ENCODE measurements at regions not wholly inside any gene's neighbourhood (a gene's known extent, or its start where the extent isn't known, plus 50 kb on each side); places are given as distances from the start of the nearest gene placed in this dataset.
"Not testable (repeated sequence)": the region's sequence is repeated elsewhere in the genome, so short reads cannot be mapped to it uniquely, and the experiment has no call there.

DNA sequence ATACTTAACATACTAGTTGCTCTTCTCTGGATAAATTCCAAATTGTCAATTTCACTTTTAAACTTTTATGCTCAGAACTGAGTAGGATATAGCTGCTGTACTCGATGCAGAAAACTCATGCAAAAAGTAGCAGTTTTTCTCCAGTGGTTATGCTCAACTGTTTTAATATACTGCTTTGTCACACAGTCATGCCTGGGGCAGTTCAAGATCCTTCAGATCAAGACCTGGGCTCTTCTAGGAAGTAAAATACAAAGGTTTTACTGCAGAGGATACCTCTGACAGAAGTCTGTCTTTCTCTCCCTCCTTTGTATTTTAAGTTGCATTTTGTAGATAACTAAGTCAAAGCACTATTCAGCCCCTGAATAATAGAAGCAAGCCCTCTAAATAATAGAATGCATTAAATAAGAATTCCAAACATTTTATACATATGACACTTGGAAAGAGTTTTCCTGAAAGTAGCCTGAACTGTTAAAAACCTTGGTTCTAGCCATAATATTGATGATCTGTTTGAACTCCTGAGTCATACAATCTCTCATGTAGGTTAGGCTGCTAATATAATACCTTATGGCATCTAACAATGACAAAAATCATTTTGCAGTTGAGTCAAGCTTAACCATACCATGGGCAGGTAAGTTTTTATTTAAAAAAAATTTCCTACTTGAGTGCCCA, 183.3 kb upstream of the TRIB2 start:
- no peak for DNase-seq

DNA sequence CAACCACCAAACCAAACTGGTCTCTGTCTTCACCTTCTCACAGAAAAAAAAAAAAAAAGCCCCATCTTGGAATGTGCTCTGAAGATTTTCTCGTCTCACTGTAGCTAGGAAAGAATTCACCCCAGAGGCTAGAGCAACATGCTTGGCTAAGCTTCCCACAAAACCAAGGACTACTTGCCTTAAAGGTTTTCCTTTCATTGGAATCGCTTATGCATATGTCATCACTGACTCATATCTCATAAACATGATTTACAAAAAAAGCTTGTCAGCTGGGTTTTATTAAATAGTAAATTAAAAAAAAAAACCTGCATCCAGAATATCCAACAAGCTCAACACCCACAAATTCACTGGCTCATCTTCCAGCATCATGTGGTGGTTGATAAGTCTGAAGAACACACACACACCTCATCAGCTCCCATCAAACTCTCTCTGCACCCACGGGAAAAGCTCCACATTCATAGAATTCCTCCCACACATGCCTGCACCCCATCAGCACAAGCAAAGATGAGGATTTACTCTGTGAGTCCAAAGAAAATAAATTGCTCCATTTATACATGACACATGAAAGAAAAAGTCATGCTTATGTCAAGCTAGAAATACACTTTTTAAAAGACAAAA, 182.0 kb upstream of the TRIB2 start:
- no peak for DNase-seq

DNA sequence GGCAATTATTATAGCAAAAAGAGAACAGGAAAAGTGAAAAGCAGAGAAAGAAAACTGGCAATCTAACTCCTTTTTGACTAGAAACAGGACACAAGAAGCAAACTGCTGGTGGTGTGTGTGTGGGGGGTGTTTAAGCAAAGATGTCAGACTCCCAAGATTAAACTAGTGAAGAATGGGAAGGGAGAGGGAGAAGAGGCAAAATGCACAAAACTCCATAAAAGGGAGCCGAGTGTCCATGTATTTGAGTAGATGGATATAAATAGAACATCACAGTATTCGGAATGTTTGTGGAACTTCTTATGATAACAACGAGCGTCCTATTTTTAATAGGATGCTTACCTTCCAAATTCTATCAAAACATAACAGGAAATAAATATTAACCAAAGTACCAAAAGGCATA, 179.8 kb upstream of the TRIB2 start:
- DNase-seq, result no peak

DNA sequence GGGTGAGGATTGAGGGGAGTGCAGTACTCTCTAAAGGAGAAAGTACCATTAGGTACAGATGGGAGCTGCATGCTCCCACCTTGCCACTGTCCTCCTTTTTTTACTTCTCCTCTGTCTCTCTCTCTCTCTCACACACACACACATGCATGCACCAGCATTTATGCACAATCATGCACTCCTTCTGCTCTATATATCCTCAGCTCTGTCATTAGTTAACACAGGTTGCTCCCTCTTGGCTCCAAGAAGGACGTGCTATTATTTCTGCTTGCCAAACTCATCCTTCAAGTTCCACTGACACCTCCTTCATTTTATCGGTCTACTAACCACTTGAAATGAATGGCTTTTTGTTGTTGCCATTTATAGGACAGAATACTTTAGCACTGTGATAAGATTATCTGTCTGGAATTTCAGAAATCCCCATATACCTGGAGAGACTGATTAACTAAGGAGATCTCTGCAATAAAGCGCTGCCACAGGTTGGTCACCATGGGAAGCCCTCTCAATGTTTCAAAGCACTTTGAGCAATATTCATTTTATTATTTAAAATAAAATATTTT, 178.5 kb upstream of the TRIB2 start:
- DNase-seq, result no peak

DNA sequence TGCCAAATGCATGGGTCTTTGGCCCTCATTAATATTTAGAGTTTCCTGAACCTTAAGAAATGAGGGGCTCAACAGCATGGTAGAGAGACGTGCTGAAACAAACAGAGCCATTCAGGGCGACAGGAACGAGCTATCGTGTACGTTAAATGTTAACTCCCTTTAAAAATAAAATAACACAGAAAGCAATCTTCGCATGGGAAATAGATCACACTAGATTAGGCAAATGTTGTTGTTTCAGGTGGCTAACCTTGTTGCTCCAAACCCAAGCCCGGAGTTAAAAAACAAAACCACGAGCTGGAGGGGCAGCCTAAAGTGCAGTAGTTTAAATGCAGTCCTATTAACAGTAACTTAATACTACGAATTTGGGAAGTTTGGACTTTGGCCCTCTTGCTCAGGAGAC, 177.4 kb upstream of the TRIB2 start:
- no peak for DNase-seq

DNA sequence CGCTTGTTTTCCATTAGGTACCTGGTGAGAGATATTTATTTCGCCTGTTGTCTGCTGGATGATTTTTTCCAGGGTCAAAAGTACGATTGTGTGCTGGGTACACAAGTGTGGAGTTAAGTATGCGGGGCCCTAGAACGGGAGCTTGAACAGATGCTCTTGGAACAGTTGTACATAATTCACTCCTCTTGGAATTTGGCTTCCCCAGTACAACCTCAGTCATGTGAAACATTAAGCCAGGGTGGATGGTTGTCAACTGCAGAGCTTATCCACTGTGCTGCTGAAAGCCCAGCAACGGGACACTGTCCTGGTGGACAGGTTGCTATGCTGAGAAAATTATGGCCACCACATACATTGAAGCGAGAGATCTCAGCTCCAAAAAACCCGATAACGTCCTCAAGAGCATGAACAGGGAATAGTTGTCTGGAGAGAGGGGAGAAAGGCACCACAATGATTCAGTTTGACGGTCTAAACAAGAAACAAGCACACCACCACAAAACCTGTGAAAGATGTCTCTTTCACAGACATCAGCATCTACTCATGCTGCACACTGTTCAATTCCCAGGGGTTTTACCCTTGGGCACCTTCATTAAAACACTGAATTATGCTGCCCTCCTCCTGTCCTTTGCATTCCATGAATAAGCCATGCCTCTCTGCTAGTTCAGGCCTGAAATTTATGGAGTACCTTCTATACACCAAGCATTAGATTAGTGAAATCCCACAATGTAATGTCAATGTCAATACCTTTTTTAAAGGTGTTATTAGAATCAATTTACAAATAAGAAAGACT, 176.8 kb upstream of the TRIB2 start:
- DNase-seq, result no peak

DNA sequence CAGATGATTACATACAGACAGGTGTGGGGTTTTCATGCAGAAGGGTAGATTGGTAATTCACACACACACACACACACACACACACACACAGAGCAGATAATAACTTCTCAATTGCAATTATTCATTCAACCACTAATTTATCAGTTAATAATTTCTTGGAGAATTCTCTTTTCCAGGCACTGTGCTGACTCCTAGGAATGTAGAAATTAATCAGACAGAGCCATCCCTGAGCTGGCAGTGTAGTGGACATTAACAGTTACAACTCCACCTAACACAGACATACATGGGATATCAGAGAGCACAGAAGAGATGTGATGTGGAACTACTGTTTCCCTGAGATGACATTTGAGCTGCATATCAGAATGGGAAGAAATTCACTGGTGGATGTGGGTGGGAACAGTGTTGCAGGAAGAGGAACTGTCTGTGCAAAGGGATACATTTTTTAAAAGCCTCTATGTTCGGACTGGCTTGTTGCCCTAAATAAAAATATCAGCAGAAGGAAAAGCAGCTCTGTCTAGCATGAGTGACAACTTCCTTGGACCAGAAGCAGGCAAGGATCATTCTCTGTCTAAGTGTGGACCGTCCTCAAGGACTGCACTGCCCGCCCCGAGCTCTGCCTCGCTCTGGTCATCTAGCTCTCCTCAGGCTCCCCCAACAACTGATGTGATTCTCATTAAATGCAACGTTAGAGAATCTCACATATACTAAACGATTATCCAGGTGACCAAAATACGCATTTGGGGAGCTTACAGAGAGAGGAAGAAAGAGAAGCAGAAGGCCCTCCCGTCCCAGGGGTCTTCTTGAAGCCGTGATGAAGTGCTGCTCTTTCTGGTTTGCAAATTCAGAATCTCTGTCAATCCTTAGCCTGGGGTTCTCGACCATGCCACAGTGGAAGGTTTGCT, 173.4 kb upstream of the TRIB2 start:
- DNase-seq, result no peak

DNA sequence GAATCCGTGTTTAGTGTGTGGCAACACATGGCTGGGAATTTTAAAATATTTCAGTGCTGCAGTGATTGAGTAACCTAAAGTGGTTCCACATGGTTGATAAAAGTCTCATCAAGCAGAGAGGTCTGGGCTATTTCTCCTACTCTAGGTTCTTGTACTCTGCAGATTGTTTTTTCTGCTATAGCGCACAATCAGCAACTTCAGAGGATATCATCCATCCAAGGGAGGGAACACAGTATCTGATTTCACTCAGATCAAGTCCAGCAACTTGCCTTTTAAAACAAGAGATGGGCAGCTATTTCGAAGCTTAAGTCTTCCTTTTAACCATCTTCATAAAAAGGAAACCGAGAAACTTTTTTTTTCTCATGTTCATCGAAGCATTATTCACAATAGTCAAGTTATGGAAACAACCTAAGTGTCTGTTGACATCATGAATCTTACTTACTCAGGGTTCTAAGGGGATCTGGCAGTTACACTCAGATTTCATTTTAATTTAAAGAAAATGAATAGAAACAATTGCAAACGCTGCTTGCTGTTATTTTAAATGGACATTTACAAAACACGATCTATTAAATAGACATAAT, 172.7 kb upstream of the TRIB2 start:
- DNase-seq, result no peak

DNA sequence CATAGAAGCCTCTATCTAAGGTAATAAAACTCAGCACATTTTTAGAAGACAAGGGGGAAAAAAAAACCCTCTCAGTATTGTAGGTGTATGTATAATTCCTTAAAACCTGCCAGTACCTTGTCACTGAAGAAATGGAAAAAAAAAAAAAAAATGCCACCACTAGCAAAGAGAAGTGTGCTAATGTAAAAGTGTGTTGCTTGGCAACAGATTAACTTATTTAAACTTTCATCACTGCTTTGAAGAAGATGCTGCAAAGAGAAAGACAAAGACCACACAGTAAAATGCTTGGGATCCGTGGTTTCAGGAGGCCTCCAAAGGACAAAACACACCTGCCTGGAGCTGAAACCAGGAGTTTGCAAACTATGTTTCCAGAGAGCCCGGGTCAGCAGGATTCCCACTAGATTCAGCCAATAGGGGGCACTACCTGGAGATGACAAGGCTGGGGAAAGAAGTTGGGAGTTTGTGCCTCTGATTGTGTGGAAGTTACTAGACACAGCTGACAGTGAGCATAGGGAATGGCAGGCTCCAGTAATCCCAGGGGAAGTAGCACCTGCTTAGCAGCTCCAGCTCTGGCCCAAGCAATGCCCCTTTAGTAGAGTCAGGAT, 169.1 kb upstream of the TRIB2 start:
- DNase-seq, result no peak

DNA sequence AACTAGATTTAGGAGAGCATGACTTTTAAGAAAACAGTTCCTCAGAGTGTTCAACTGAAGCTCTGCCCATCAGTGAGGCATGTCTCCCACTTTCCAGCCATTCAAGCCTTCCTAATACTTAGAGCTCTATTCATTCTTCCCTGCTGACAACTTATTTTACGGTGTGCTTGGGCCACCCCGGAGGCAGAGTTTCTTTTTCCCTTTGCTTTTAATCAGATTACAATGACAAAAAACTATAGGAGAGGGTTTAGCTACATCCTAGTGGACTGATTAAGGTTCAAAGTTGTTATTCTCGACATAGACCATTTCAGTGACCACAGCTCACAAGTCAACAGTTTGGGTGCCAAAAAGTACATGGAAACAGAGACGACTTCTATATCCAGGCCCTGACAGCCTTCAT, 167.8 kb upstream of the TRIB2 start:
- no peak for DNase-seq

DNA sequence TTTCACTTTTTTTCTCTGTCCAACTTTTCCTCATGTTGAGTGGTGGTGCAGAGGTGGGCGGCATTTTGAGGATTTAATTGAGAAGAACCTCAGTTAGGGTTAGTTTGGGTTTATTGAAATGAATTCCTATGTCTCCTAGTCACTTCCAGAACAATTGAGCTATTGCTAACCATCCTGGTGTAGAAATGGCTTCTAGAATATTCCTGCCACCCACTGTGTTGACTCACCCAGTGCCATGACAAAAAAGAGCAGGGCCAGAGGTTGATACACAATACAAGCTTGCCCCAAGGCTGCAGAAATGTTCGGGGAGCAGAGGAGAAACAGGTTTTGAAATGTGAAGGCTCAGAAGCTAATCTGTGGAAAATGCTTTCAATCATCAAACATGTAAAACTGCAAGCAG, 167.1 kb upstream of the TRIB2 start:
- no peak for DNase-seq

DNA sequence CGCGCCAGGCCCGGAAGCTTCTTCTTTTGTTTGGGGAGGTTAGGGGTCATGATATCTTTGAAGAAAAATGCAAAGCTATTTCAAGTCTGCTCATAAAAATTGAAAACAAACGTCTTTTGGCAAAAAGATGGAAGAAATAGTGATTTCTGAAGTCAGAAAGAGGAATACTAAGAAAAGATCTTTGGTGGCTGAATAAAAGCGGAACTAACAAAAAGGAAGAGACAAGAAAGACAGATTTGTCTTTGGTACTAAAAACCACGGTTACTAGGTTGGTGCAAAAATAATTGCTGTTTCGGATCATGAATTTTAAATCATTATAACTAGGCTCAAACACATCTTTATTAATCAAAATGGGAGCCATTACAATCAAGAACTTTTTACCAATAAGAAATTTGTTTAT, 164.6 kb upstream of the TRIB2 start:
- DNase-seq, result no peak

DNA sequence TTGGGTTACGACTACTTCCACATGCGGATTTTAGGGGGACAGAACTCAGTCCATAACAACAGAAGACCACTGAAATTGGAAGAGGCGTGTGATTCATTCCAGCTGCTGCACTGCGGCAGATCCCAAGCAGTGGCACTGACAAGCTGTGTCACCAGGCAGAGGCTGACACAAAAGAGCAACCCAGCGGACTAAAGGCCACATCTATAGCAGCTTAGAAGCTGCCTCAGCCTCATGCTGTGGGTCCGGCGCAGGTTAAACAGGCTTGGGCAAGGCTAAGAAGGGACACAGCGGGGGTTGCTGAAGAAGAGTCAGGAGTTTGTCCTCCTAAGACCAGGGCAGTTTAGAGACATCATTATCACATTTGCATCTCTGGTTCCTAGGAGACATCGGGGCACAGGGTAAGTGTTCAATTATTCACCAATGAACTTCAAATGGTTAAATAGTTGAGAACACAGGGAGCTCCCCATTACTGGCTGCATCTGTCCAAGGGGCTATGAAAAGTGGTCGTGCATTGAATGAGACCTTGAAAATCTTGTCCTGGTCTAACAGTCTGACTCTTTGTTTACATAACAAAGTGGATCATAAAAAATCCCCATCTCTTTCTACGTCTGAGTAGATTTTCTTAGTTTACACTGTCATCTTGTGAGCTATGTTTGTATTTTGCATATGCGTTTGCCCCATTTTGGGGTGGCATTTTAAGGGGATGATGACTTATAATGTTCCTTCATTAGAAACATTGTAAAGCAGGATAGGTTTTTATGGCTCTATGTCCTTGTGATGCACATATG, 162.3 kb upstream of the TRIB2 start:
- DNase-seq, result peak; percentile 66 to 72

DNA sequence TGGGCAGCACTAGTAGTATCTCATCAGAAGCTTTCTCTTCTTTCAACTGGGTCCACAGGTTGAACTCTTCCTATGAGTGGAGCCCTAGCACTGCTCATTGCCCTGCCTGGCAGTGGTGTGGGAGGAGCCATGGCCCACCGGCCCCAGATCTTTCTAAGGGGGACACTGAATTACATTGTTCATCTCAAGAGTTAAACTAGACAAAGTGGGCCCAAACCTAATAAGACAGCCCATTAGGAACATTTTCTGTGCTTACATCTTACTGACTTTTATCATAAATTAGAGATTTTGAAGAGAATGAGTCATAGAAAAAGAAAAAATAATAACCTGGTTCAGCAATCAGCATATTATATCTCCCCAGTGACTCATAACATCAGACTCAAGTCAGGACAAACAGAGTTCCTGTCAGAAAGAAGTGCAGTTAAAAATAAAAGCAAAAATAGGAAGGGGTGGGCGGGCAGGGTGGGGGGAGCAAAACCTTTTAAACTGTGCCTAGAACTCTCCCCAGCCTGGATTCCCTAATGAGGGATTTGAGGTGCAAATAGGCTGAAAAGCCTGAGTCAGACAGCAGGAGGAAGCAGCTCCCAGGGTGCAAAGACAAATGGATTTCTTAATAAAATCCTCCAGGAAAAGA, 161.6 kb upstream of the TRIB2 start:
- DNase-seq, result peak; percentile 20 to 33

DNA sequence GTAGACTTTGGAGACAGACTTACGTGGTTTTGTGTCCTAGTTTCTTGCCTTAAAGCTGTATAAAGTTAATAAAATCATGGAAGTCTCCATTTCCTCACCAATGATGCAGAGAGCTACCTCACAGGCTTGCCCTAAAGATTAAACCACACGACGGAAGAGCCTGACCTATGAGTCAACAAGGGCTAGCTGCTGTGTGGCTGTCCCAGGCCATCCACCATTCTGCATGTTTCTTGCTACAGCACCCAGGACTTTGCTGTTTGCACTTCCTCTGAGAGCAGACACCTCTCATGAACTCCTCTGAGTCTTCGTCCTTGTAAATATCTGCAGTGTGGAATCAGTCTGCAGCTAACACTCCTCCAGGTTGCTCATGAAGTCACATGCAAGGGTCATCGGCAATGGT, 160.0 kb upstream of the TRIB2 start:
- no peak for DNase-seq

DNA sequence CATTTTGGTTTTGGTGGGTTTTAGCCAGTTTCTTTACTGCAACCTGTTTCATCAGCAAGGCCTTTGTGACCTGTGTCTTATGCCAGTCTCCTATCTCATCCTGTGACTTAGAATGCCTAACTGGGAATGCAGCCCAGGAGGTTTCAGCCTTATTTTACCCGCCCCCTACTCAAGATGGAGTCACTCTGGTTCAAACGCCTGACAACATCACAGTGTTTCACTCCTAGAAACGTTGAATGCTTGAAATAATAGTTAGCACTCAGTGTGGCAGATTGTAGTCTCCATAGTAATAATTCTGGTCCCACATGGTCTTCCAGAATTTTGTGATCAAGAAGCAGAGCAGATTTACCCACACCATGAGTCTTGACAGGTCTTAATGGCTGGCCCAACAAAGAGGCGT, 159.0 kb upstream of the TRIB2 start:
- no peak for DNase-seq

DNA sequence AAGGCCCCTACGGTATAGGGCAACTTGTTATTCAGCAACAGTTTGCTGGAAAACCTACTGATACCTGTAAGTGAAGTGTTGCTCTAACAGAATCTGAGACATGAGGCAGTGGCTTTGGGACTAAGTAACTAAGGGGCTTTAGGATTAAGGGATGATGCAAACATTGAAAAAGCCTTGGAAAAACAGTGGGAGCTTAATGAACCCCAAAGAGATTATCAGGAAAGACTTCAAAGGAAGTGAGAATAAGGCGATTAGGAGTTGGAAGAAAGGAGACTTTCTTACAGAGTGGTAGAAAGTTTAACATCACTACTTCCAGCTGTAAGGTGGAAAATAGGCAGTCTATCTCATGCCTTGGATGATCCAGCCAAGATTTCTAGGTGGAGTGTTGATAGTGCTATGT, 158.2 kb upstream of the TRIB2 start:
- no peak for DNase-seq

DNA sequence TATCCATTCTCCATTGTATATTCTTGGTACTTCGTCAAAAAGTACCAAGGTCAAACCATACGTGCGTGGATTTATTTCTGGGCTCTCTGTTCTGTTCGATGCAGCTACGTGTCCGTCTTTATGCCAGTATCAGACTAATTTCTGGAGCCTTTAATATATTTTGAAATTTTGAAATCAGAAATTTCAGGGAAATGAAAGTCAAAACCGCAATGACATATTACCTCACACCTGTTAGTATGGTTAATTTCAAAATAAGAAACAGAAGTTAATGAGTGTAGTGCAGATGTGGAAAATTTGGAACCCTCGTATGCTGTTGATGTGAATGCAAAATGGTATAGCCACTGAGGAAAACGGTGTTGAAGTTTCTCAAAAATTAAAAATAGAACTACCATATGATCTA, 156.1 kb upstream of the TRIB2 start:
- no peak for DNase-seq

DNA sequence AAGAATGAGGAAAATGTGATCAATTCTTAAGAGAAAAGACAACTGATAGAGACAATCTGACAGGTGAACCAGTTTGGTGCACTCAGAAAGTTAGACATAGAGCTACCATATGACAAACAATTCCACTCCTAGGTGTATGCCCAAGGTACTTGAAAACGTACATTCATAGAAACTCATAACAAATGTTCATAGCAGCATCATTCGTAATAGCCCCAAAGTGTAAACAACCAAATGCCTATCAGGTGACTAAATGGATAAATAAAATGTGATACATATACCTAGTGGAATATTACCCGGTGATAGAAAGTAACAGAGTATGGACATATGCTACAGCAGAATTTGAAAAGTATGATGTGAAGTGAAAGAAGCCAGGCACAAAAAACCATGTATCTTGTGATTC, 149.3 kb upstream of the TRIB2 start:
- no peak for DNase-seq

DNA sequence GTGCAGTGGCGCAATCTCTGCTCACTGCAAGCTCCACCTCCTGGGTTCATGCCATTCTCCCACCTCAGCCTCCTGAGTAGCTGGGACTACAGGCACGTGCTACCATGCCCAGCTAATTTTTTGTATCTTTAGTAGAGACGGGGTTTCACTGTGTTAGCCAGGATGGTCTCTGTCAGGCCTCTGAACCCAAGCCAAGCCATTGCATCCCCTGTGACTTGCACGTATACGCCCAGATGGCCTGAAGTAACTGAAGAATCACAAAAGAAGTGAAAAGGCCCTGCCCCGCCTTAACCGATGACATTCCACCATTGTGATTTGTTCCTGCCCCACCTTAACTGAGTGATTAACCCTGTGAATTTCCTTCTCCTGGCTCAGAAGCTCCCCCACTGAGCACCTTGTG, 147.2 kb upstream of the TRIB2 start:
- DNase-seq, result not testable (repeated sequence)

DNA sequence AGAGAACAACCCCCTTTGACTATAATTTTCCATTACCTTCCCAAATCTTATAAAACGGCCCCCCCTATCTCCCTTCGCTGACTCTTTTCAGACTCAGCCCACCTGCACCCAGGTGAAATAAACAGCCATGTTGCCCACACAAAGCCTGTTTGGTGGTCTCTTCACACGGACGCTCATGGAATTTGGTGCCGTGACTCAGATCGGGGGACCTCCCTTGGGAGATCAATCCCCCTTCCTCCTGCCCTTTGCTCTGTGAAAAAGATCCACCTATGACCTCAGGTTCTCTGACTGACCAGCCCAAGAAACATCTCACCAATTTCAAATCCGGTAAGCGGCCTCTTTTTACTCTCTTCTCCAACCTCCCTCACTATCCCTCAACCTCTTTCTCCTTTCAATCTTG, 146.8 kb upstream of the TRIB2 start:
- not testable (repeated sequence) for DNase-seq
